Ammon's horn (tissue), 1 donor: ENCODE measurements at regions not wholly inside any gene's neighbourhood (a gene's known extent, or its start where the extent isn't known, plus 50 kb on each side); places are given as distances from the start of the nearest gene placed in this dataset.

Experiments
- DNase-seq: peaks from one replicate; pipeline ENCODE4 v3.0.0-alpha.2; 2016; ENCODE audit warnings: low spot score

GRCh38 chr3:106175276-106175675 lies 306.5 kb upstream of the CBLB start:
- DNase-seq = peak; percentile 8

GRCh38 chr3:106176734-106177133 lies 307.9 kb upstream of the CBLB start:
- DNase-seq = no peak

GRCh38 chr3:106182950-106183511 lies 314.2 kb upstream of the CBLB start:
- DNase-seq = no peak

GRCh38 chr3:106183762-106184391 lies 315.1 kb upstream of the CBLB start:
- DNase-seq = no peak

GRCh38 chr3:106184540-106185457 lies 316.0 kb upstream of the CBLB start:
- no peak for DNase-seq

- no peak for DNase-seq
Observed at GRCh38 chr3:106185949-106186348, 317.1 kb upstream of the CBLB start.

DNA sequence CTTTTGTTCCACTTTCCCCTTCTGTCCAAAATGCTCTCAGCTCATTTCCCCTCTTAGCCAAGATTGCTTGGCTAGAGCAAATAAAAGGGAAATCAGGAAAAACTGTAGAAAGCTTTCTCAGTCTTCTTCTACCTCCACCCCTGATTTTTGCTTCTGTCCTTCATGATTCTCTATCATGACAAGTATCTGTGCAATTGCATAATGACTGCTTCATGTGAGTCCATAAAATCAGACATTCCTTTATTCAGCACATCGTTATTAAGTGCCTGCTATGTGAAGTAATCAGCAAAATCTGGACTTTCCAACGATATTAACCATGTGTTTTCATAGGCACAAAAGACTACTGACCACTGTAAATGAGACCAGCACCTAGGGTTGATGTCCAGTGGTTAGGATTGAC lies 321.5 kb upstream of the CBLB start:
- no peak for DNase-seq

GRCh38 chr3:106191211-106191610 lies 322.4 kb upstream of the CBLB start:
- no peak for DNase-seq

DNA sequence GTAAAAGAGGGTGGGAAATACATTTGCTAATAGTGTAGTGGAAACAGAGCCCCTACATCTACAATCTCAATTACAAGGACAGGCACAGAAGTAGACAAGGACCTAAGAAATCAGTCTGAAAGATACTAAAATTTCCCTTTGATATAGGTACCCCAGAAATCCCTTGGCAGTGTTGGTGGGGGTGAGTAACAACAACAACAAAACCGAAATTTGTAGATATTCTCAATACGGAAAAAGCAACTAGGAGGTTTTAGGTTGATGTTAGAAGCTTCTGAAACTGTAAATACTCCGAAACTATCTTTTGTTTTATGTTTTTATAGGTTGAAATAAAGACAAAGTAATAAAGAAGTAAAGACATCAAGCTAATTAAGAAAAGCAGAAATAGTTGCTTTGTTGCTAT lies 323.1 kb upstream of the CBLB start:
- DNase-seq = no peak

- DNase-seq = no peak
Observed at GRCh38 chr3:106193876-106194275, 325.1 kb upstream of the CBLB start.

DNA sequence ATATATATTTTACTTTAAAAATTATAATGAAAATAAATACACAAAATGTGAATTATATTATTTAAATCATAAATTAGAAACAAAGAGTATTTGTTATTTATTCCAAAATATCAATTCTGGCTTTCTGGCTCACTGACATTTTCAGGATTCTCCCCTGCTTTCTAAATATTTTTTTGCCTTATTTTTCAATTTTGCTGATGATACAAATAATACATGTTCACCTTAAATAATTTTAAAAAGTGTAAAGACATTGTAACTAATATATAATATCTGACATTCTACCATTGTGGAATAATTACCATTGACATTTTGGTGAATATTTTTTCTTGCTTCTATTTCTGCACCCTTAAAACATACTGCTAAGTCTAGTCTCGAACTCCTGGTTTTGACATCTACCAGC lies 325.9 kb upstream of the CBLB start:
- no peak for DNase-seq

DNA sequence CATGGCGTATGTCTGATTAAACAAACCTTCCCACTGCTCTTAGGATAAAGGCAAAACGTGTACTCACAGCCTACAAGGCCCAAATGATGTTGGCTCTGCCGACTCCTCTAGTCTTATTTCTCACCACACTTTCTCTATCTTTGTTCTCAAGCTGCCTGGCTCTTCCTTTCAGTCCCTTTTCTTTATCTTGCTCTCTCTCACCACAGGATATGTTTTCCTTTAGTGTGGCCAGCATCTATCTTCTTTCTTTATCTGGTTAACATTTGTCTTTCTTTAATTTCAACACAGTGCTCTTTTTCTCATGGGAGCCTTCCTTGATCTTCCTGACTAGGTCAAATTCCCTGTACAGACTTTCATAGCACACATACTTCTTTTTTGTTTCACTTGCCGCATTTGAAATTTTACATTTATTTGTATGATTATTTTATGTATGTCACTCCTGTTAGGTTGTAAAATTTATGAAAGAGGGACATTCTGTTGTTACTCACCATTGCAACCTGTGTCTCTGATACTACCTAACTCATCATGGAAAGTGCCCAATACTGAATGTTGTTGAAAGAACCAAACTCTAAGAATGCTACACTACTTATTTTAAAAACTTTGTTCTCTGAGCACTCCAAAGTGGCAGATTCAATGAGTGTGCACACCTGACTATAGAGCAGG lies 328.9 kb upstream of the CBLB start:
- DNase-seq = no peak

DNA sequence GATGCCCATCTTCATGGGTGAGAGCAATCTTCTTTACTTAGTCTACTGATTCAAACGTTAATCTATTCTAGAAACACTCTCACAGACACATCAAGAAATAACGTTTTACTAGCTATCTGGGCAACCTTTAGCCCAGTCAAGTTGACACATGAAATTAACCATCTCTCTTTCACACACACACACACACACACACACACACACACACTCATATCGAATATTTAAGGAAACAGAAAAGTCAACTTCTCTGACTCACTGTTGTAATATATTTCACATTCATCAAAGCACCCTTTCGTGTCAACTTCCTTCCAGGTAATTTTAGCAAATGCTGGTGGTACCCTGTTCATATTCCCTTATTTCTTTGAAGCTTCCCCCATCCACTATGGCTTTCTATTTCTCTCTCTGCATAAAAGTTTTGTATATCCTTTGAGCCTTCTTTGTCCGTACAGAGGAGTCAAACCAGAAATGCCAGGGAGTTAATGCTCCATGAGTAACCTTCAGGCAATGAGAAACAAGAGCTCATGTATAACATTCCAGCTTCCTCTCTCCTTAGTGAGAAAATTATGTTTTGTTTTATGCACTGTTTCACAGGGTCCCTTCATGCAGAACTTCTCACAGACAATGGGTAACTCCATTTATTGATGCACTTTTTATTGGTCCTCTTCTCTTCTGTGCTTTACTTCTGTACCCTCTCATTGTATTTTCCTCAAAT lies 335.5 kb upstream of the CBLB start:
- no peak for DNase-seq

DNA sequence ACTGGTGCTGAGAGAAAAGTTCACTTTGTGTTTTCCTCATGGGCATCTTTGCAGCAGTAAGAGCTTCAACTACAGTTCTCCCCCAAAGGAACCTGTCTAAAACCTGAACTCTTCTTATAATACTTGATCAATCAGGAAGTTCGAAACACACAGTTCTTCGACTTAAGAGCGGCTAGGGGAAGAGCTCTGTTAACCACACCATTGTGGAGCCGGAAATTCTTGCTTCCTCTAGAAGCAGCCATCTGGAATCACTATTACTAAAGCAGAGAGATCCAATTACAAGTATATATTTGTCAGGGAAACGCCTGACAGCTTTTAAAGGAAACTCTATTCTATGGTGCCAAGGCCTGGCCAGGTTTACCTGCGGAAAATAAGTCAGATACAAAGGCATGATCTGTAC lies 337.3 kb upstream of the CBLB start:
- DNase-seq = peak; percentile 29

GRCh38 chr3:106206613-106207012 lies 337.8 kb upstream of the CBLB start:
- no peak for DNase-seq

DNA sequence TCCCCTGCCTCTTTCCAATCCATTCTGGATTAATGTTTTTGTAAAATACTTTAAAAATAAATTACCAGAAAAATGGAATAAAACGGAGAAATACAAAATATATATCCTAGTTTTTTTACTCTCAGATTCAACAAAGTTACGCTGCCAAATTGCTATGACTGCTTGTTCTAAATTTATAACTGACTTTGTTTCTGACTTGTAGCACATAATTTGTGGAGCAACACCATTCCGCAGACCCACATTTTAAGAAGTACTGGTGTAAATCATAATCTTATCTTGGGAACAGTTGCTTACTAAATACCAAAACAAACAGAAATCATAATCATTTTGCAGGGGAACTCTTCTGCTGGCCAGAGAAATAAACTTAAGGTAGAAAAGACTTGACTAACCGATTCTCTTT lies 339.4 kb upstream of the CBLB start:
- DNase-seq = no peak

- DNase-seq = peak; percentile 8
Observed at GRCh38 chr3:106208967-106209366, 340.2 kb upstream of the CBLB start.

GRCh38 chr3:106209482-106209881 lies 340.7 kb upstream of the CBLB start:
- no peak for DNase-seq

DNA sequence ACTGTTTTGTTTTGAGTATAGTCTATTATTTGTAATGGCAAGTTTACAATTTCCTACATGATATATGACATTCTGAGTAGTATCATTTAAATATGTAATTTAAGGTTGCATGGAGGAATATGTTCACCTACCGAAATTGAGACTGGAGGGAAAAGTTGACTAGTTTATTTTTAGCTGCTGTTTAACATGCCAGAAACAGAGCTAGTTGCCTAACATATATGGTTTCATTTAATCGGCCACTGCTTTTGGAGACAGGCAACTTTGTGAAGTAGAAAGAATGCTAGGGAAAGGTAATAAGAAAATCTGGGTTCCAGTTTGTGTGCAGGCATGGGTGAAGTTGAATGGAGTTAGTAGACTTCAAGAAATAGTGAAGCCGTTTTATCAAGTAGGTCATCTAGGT lies 342.1 kb upstream of the CBLB start:
- no peak for DNase-seq

GRCh38 chr3:106212665-106213222 lies 343.9 kb upstream of the CBLB start:
- no peak for DNase-seq

GRCh38 chr3:106213954-106214353 lies 345.1 kb upstream of the CBLB start:
- no peak for DNase-seq

DNA sequence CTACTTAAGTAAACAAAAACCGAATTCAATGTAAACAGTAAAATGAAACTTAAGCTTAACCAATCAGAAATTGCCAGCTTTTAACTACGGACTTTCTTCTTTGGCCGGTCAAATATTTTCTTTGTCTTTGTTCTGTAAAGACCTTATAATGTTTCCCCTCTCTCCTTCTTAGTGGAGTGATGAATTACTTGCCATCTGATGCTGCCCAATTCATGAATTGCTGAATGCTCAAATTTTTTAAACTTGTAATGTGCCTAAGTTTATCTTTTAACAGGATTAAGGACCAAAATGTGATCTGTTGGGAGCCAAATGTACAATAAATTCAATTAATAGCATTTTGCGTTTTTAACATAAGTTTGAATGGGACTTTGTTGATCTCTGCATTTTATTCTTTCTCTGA lies 345.8 kb upstream of the CBLB start:
- no peak for DNase-seq
